ENCODE measurements at regions not wholly inside any gene's neighbourhood (a gene's known extent, or its start where the extent isn't known, plus 50 kb on each side); places are given as distances from the start of the nearest gene placed in this dataset.

- TF ChIP-seq CTCF (conservative IDR thresholded peaks at IDR 0.05 in 1 of 2, IDR thresholded peaks at IDR 0.05 in 1 of 2; ENCODE audit: low read depth in 1 of 2, low read length in 2 of 2) (no peak), EZH2 (IDR thresholded peaks at IDR 0.05; ENCODE audit: low read length, missing control alignments) (no peak)
Observed at GRCh38 chr2:145617906-145618305, 1098.0 kb upstream of the ZEB2 start.

Measured in fibroblast of lung (primary cell).